GM18868 (cell line): ENCODE measurements at regions not wholly inside any gene's neighbourhood (a gene's known extent, or its start where the extent isn't known, plus 50 kb on each side); places are given as distances from the start of the nearest gene placed in this dataset.
A peak's percentile ranks its signal among the peaks of the same experiment; 100 is the strongest.

Experiments used
- ATAC-seq: cut with Tn5 transposase; IDR thresholded peaks from one replicate; pipeline ENCODE4 v1.9.1; 2021; ENCODE audit warnings: mild to moderate bottlenecking, moderate library complexity; ENCODE audit not compliant: unreplicated experiment

DNA sequence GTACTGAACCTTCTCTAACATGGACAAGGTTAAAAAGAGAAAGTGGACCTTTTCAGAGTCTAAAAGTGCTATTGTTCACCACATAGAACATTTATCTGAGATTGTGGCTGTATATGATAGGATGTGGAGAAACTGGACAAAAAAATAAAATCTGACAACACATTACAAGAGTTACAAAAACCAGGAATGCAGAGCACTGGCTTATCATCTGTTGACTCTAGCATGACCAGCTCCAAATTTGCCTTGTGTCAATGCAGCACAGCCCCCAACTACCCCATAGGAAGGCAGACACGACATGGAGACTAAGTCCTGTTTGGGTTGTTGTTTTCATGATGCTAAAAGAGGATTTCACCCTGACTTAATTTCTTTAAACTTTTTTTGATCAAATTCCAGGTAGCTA, 436.9 kb upstream of the MARCKS start:
- no peak for ATAC-seq

GRCh38 chr6:113421997-113422396, 435.1 kb upstream of the MARCKS start:
- no peak for ATAC-seq

GRCh38 chr6:113423956-113424355, 433.2 kb upstream of the MARCKS start:
- ATAC-seq, result no peak

- no peak for ATAC-seq
Measured at GRCh38 chr6:113425977-113426660, 431.0 kb upstream of the MARCKS start.

DNA sequence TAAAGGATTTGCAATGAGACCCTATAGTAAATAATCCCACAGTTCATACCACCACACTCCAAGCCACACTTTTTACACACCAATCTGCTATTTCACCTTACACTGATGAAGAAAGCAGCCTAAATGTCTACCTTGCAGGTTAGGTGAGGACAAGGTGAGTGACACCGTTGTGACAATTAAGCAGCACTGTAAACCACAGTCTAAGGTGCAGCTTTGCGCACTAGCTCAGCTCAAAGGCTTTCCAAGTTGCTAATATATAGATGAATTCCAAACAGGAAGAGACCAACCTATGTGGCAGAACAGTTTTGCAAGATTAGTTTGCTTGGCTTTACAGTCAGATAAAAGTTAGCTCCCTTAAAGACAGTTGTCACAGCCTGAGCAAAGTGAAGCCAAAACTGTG, 429.5 kb upstream of the MARCKS start:
- no peak for ATAC-seq

DNA sequence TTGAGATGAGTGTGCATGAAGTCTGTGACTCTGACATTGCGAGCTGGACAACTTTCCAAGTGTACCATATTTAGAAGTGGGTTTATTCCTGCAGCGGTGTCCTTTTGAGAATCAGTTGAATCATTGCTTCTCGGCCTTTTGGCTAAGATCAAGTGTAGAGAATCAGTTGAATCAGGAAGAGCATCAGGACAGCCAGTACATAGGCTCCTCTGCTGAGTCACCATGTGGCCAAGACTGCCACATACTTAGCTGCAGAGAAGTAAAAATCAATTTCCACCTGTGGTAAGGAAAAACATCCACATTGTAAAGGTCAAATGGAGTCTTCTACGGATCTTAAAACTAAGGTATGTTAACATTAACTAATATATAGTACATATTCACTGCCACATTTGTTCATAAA, 428.4 kb upstream of the MARCKS start:
- ATAC-seq, result no peak

- ATAC-seq, result no peak
Measured at GRCh38 chr6:113432521-113433334, 424.4 kb upstream of the MARCKS start.

DNA sequence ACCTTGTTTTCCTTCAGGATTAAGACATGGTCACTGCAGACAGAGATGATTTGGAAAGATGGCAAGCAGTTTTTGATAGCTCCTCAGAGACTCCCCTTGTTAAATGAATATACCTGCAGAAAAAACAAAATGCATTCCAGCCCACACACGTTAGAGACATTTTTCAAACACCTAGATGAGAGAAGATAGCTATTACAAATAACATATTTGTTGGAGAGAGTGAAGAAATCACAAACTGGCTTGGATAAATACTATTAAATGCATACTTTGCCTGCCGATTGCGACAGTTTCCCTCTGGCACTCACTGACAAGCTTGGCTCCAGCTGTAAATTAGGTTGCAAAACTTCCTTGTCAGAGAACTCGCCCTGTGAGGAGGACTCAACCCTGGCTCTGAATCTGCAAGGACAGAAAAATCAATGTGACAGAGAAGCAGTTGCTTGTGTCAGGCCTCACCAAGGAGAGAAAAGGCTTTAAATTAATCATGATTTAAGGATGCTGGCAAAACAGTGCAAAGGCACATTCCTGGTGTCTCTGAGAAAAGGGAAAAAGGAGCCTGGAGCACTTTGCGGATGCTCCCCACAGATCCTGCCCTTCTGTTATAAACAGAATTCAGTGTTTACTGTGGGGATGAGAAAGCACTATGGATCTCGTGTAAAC, 423.7 kb upstream of the MARCKS start:
- ATAC-seq, result no peak

- ATAC-seq, result no peak
Measured at GRCh38 chr6:113434641-113435040, 422.5 kb upstream of the MARCKS start.

DNA sequence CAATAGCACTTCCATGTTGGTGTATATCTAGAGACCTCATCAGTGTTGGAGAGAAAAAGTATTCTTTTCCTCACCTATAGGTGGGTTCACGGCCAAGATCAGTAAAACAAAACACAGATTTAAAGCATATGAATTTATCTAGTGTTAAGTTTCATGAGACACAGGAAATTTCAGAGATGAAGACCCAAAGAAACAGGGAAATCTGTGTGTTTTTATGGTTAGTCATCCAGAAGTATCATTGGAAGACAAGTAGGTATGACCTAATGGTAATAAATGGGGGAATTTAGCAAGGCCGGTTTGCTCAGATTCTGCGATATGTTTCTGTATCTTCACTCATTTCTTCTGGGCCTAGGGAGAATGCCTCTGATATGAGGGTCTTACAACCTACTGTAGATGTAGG, 419.6 kb upstream of the MARCKS start:
- no peak for ATAC-seq

- ATAC-seq, result no peak
Measured at GRCh38 chr6:113439866-113440265, 417.3 kb upstream of the MARCKS start.

- ATAC-seq, result peak; percentile 84
Measured at GRCh38 chr6:113442040-113442439, 415.1 kb upstream of the MARCKS start.

GRCh38 chr6:113445201-113445600, 411.9 kb upstream of the MARCKS start:
- ATAC-seq, result no peak

GRCh38 chr6:113447088-113447831, 409.9 kb upstream of the MARCKS start:
- no peak for ATAC-seq

GRCh38 chr6:113449051-113449450, 408.1 kb upstream of the MARCKS start:
- no peak for ATAC-seq

DNA sequence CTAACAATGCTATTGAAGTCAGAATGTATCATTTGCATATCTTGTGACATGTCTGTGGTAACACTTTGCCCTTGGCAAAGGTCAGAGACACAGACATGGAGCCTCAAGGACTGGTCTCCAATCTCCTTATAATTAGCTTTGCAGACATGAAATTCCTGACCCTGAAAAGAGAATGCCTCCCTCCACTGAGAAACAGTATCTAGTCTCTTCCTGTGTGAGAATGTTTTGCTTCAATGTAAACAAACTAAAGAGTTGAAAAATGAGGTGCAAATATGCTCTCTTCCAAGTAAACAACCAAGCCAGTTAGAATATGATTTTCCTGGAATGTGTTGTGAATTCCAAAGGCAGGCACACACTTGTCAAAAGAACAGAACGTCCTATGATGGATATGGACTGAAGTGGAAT, 407.1 kb upstream of the MARCKS start:
- ATAC-seq, result no peak

- ATAC-seq, result no peak
Measured at GRCh38 chr6:113451049-113451448, 406.1 kb upstream of the MARCKS start.

- no peak for ATAC-seq
Measured at GRCh38 chr6:113457198-113457597, 399.9 kb upstream of the MARCKS start.

DNA sequence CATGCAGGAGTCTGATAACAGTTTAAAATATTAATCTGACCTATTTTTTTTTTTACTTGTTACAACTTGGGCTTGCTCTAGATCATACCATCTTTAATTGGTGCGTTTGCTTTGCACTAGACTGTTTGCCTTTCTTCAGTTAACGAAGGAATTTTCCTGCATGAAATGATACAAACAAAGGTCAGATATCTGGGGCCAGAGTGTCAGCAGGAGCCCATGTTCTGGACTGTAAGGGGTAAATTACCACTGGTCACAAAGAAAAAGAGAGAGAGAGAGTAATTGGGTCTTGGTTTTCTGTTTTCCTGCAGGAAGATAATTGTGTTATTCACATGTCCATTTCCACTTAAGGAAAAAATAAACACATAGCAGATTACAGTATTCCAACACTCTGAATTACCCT, 399.4 kb upstream of the MARCKS start:
- no peak for ATAC-seq

GRCh38 chr6:113458368-113459010, 398.7 kb upstream of the MARCKS start:
- ATAC-seq, result no peak
